K562 (cell line): ENCODE measurements at regions not wholly inside any gene's neighbourhood (a gene's known extent, or its start where the extent isn't known, plus 50 kb on each side); places are given as distances from the start of the nearest gene placed in this dataset.

Experiments used
- ATAC-seq: fragments of 200-7000 bp; cut with Tn5 transposase; 3 replicates; pipeline ENCODE4 v1.9.1; 2020; ENCODE audit warnings: moderate library complexity
- BruUV-seq: library from RNA; stranded (reverse); fragments of 400-500 nt; replicated peaks from 2 replicates; lab custom pipeline; 2021; lab: Mats Ljungman, UMichigan
- CTCF ChIA-PET: fragments of 300-600 bp; formaldehyde crosslinking; extraction: SDS; loops from one replicate; lab custom pipeline; 2021; ENCODE audit warnings: low intra/inter-chr PET ratio; lab: Yijun Ruan, JAX
- POLR2A ChIA-PET: fragments of 300-600, 350-650 bp; sonication (Branson Sonifier 250); formaldehyde crosslinking; extraction: SDS; loops from one replicate; lab custom pipeline; 2021; ENCODE audit warnings: antibody characterized with exemption, inconsistent platforms; lab: Yijun Ruan, JAX
- DNase-seq, 4 experiments: peaks; one replicate each; pipeline versions ENCODE4 v3.0.0 to v3.0.0-alpha.2; 2011 to 2018; ENCODE audit warnings: low spot score in 3 of 4, mixed read lengths in 3 of 4; ENCODE audit errors: extremely low read depth in 1 of 4
- FAIRE-seq: peaks from 2 replicates; lab custom pipeline; 2011; peaks lifted over from hg19 to GRCh38; lab: Jason Lieb, UNC
- H2AFZ ChIP-seq: 2 replicates; pipeline ENCODE4 v1.6.0; 2011; ENCODE audit warnings: low read depth, low read length, control low read depth, inconsistent platforms
- H3K27ac ChIP-seq: fragments of 200-600 bp; 3 replicates; pipeline ENCODE4 v1.8.0; 2011; ENCODE audit warnings: low read depth, mild to moderate bottlenecking, control low read depth, inconsistent platforms, low read length, moderate library complexity, mixed read lengths; ENCODE audit errors: extremely low read depth
- H3K27me3 ChIP-seq, 2 experiments: fragments of 300-600 bp in 1 of 2; 2 replicates in 1 of 2; 3 replicates in 1 of 2; pipeline versions ENCODE4 v1.6.0 to v1.8.0; 2011; ENCODE audit warnings: inconsistent platforms in 2 of 2, low read length in 2 of 2, mild to moderate bottlenecking in 1 of 2, mixed read lengths in 1 of 2, moderate library complexity in 1 of 2; ENCODE audit not compliant: control insufficient read depth in 2 of 2, insufficient read depth in 2 of 2
- H3K36me3 ChIP-seq: fragments of 300-600 bp; 3 replicates; pipeline ENCODE4 v1.8.0; 2011; ENCODE audit warnings: mild to moderate bottlenecking, low read length, inconsistent platforms; ENCODE audit not compliant: control insufficient read depth, insufficient read depth
- H3K4me1 ChIP-seq, 2 experiments: fragments of 200-600 bp in 1 of 2; replicated peaks in 1 of 2; 2 replicates in 1 of 2; 3 replicates in 1 of 2; pipeline versions ENCODE4 v1.5.1 to v1.8.0; 2011; ENCODE audit warnings: inconsistent platforms in 2 of 2, low read length in 2 of 2, mild to moderate bottlenecking in 1 of 2, mixed read lengths in 1 of 2, moderate library complexity in 1 of 2; ENCODE audit not compliant: control insufficient read depth in 2 of 2, insufficient read depth in 2 of 2
- H3K4me2 ChIP-seq: 2 replicates; pipeline ENCODE4 v1.6.1; 2011; ENCODE audit warnings: low read length, control low read depth, inconsistent platforms, mixed read lengths; ENCODE audit not compliant: insufficient read depth
- H3K4me3 ChIP-seq: fragments of 200-600 bp; sonication (generic), shearing (Covaris generic); 2 replicates; pipeline ENCODE4 v1.5.1; 2016; ENCODE audit warnings: control low read depth, inconsistent platforms
- H3K79me2 ChIP-seq: fragments of 200-600 bp; 3 replicates; pipeline ENCODE4 v1.8.0; 2011; ENCODE audit warnings: low read length, inconsistent platforms; ENCODE audit not compliant: control insufficient read depth, insufficient read depth
- H3K9ac ChIP-seq, 2 experiments: 2 replicates each; pipeline versions ENCODE4 v1.6.0 to v1.6.1; 2011; ENCODE audit warnings: low read depth in 2 of 2, low read length in 2 of 2, control low read depth in 1 of 2, inconsistent platforms in 1 of 2, mild to moderate bottlenecking in 1 of 2, mixed read lengths in 1 of 2; ENCODE audit not compliant: insufficient read depth in 1 of 2
- H3K9me1 ChIP-seq: one replicate; pipeline ENCODE4 v1.6.0; 2011; ENCODE audit warnings: inconsistent platforms, mild to moderate bottlenecking, low read length, moderate library complexity; ENCODE audit not compliant: control insufficient read depth, insufficient read depth
- H3K9me3 ChIP-seq: replicated peaks from 2 replicates; pipeline ENCODE4 v1.5.1; 2011; ENCODE audit warnings: low read depth, low read length, inconsistent platforms; ENCODE audit not compliant: control insufficient read depth, insufficient read depth
- H4K20me1 ChIP-seq: replicated peaks from 2 replicates; pipeline ENCODE4 v1.6.1; 2011; ENCODE audit warnings: low read length, inconsistent platforms, mixed read lengths; ENCODE audit not compliant: control insufficient read depth, insufficient read depth
- MED1 ChIP-seq: sonication (generic); formaldehyde crosslinking; IDR thresholded peaks from 2 replicates; pipeline ENCODE4 v1.8.1; 2023; ENCODE audit warnings: missing genetic modification reagents, borderline replicate concordance
- NBN ChIP-seq: fragments of 450-650 bp; IDR thresholded peaks from 2 replicates; pipeline ENCODE4 v1.6.1; 2016; ENCODE audit warnings: low read depth, mild to moderate bottlenecking
- SMAD2 ChIP-seq: fragments of 150-350 bp; IDR thresholded peaks from 2 replicates; pipeline ENCODE4 v1.6.1; 2014; ENCODE audit warnings: low read depth, mild to moderate bottlenecking, low read length
- THRA ChIP-seq: fragments of 450-650 bp; IDR thresholded peaks from 2 replicates; pipeline ENCODE4 v1.6.1; 2017; ENCODE audit warnings: mild to moderate bottlenecking, moderate library complexity
- ZNF184 ChIP-seq: sonication (generic); formaldehyde crosslinking; IDR thresholded peaks from 2 replicates; pipeline ENCODE4 v1.5.0; 2020; ENCODE audit warnings: missing genetic modification reagents
- ZNF224 ChIP-seq: sonication (generic); formaldehyde crosslinking; IDR thresholded peaks from 2 replicates; pipeline ENCODE4 v1.8.0; 2022; ENCODE audit warnings: mild to moderate bottlenecking, missing genetic modification reagents
- WGBS: fragments of 100-300 bp; shearing (Covaris generic); methylation state at CpG from one replicate; pipeline ENCODE4 v1.1.6; 2016; ENCODE audit warnings: low coverage, mixed read lengths; ENCODE audit not compliant: insufficient coverage; ENCODE audit errors: missing lambda C conversion rate; 5-methylcytosine and 5-hydroxymethylcytosine counted together
- in situ Hi-C: fragments of 300-500 bp; cut with MboI; formaldehyde crosslinking; loops from 4 replicates; pipeline ENCODE4 v1.15.0; 2018; ENCODE audit warnings: inconsistent platforms, mixed read lengths
- intact Hi-C: fragments of 100-400 bp; cut with micrococcal nuclease; formaldehyde crosslinking; loops from 2 replicates; pipeline ENCODE4 v1.14.2; 2022
- TF ChIP-seq, protein P1 (sequence below), 3 experiments: fragments of 200-800 bp in 1 of 3; sonication (Bioruptor generic) in 1 of 3; sonication (generic) in 1 of 3; formaldehyde crosslinking in 1 of 3; IDR thresholded peaks; 2 replicates each; pipeline versions ENCODE4 v1.6.1 to v1.8.0; 2016 to 2022; ENCODE audit warnings: mild to moderate bottlenecking in 2 of 3, missing compliant biosample characterization in 2 of 3, missing genetic modification characterization in 2 of 3, missing genetic modification reagents in 1 of 3

DNA sequence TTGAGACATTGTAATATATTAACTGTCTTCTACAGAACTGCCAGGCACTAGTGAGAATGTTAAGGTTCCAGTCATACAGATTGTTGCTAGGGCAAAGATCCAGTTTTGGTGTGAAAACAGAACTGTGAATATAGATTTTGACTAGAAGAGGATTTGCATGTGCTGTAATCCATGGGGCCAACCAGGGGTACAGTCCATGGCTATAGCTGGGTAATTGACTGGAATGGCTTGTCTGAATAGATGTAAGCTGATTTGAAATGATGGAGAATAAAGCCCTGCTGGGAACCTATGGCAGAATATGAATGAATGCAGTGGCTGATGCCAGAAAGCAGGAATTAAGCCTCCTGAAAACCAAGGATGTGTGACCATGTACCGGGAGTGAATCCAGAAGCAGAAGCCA lies 748.5 kb upstream of the CDH10 start:
- no TSS peak for BruUV-seq
- no peak overlapping the region for H3K9ac ChIP-seq
- H3K36me3 ChIP-seq, result no peaks in the 10 kb centered on the region
- POLR2A ChIA-PET, result no interaction called here
- in situ Hi-C loops (no loop called here), intact Hi-C loops (no loop called here)
- FAIRE-seq (no peak), ATAC-seq (no peak)
- no peak overlapping the region for H3K27ac ChIP-seq
- H4K20me1 ChIP-seq, result no peaks in the 10 kb centered on the region
- H3K9me3 ChIP-seq, result no peaks in the 10 kb centered on the region
- no peaks in the 10 kb centered on the region for H3K9me1 ChIP-seq
- H3K27me3 ChIP-seq, result no peaks in the 10 kb centered on the region
- TF ChIP-seq ZNF224 (CRISPR knock-in tag) (no peak), MED1 (CRISPR knock-in tag) (no peak), THRA (no peak), NBN (no peak), SMAD2 (no peak)
- TF ChIP-seq, all 486 proteins: peak for 0
- Histone ChIP-seq H3K79me2 (no peaks in the 10 kb centered on the region), H2AFZ (no peak overlapping the region), H3K4me1 (no peaks in the 10 kb centered on the region), H3K4me2 (no peak overlapping the region), H3K4me3 (no peak overlapping the region)
- WGBS, result 0% methylated on average over 1 of the region's 1 CpG
- DNase-seq, result no peak
- CTCF ChIA-PET, result no interaction called here

DNA sequence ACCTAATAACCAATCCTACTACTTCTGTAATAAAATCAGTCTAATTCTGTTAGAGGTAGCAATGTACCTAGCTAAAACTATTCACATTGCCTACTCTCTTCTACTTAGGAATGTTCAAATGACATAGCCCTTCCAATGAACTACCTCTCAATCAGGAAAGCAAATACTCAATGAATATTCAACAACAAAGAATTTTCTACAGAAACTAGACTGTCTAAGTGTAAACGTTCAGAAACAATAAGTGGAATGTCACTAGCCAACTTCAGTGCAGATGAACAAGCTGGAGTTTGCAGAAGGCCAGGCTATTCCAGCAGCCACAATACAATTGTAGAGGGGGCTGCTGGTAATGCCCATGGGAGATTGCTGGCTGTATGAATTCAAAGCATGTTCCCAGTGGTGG lies 743.2 kb upstream of the CDH10 start:
- Histone ChIP-seq H3K9me3 (no peaks in the 10 kb centered on the region), H3K27ac (no peak overlapping the region), H3K4me2 (no peak overlapping the region), H4K20me1 (no peaks in the 10 kb centered on the region), H3K9ac (no peak overlapping the region), H3K4me1 (no peaks in the 10 kb centered on the region), H3K27me3 (no peaks in the 10 kb centered on the region), H2AFZ (no peak overlapping the region), H3K79me2 (no peaks in the 10 kb centered on the region), H3K4me3 (no peak overlapping the region), H3K9me1 (no peaks in the 10 kb centered on the region), H3K36me3 (no peaks in the 10 kb centered on the region)
- no peak for ATAC-seq
- in situ Hi-C loops, result no loop called here
- FAIRE-seq, result no peak
- intact Hi-C loops, result no loop called here
- no TSS peak for BruUV-seq
- WGBS, result 0% methylated on average over 1 of the region's 1 CpG
- DNase-seq, result no peak
- ChIA-PET CTCF (no interaction called here), POLR2A (no interaction called here)
- TF ChIP-seq, protein P1, sequence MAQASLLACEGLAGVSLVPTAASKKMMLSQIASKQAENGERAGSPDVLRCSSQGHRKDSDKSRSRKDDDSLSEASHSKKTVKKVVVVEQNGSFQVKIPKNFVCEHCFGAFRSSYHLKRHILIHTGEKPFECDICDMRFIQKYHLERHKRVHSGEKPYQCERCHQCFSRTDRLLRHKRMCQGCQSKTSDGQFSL (CRISPR knock-in tag; IDR thresholded peaks at IDR 0.05), result no peak
- TF ChIP-seq, protein P1 (tag; IDR thresholded peaks at IDR 0.05), result no peak
- TF ChIP-seq ZNF184 (CRISPR knock-in tag), result no peak
